ENCODE measurements at regions not wholly inside any gene's neighbourhood (a gene's known extent, or its start where the extent isn't known, plus 50 kb on each side); places are given as distances from the start of the nearest gene placed in this dataset.

DNA sequence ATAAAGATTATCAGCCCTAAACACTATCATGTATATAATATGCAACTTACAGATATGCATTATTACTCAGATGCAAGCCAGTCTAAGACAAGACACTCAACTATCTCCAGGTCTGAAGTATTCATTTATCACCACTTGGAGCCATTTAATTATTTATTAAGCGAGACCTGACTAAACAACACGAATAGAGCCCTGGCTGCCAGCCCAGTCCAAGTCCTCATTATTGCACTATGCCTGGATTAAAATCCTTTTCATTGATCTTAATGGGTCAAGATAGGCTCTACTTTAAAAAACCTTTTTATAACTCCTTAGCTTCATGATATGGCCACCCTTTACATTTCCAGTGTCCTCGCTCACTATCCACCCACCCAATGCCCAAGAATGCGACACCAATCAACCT is 183.1 kb upstream of the MARCKS start:
- Histone ChIP-seq H3K4me3 (ENCODE audit: low read depth, low read length) (no peak overlapping the region), H3K27ac (no peak overlapping the region), H3K36me3 (replicated peaks) (no peaks in the 10 kb centered on the region), H3K27me3 (replicated peaks) (no peaks in the 10 kb centered on the region)
- in situ Hi-C loops (cut with HindIII; ENCODE audit: low pct_ligation_motif_present, low sequenced_read_pairs): no loop called here
- no peak for DNase-seq
- TF ChIP-seq, protein P1, sequence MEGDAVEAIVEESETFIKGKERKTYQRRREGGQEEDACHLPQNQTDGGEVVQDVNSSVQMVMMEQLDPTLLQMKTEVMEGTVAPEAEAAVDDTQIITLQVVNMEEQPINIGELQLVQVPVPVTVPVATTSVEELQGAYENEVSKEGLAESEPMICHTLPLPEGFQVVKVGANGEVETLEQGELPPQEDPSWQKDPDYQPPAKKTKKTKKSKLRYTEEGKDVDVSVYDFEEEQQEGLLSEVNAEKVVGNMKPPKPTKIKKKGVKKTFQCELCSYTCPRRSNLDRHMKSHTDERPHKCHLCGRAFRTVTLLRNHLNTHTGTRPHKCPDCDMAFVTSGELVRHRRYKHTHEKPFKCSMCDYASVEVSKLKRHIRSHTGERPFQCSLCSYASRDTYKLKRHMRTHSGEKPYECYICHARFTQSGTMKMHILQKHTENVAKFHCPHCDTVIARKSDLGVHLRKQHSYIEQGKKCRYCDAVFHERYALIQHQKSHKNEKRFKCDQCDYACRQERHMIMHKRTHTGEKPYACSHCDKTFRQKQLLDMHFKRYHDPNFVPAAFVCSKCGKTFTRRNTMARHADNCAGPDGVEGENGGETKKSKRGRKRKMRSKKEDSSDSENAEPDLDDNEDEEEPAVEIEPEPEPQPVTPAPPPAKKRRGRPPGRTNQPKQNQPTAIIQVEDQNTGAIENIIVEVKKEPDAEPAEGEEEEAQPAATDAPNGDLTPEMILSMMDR (IDR thresholded peaks at IDR 0.05; ENCODE audit: low read depth, low read length, missing control alignments): no peak

DNA sequence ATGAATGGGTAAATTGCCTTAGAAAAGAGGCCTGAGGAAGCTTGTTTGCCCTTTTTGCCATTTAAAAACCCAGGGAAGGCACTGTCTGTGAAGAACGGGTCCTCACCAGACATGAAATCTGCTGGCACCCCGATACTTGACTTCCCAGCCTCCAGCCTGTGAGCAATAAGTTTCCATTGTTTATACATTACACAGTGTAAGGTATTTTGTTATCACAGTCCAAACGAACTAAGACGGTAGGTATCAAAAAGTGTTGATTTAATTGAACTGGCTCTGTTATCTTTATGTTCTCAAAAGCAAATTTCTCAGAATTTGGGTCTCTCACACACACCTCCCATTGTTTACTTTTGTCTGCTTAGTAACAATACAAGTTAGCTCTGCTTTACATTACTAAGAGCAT is 181.1 kb upstream of the MARCKS start:
- in situ Hi-C loops (cut with HindIII; ENCODE audit: low pct_ligation_motif_present, low sequenced_read_pairs): no loop called here
- Histone ChIP-seq H3K27me3 (replicated peaks) (no peaks in the 10 kb centered on the region), H3K27ac (no peak overlapping the region), H3K36me3 (replicated peaks) (no peaks in the 10 kb centered on the region), H3K4me3 (ENCODE audit: low read depth, low read length) (no peak overlapping the region)
- DNase-seq: no peak
- TF ChIP-seq, protein P1 (IDR thresholded peaks at IDR 0.05; ENCODE audit: low read depth, low read length, missing control alignments): no peak

DNA sequence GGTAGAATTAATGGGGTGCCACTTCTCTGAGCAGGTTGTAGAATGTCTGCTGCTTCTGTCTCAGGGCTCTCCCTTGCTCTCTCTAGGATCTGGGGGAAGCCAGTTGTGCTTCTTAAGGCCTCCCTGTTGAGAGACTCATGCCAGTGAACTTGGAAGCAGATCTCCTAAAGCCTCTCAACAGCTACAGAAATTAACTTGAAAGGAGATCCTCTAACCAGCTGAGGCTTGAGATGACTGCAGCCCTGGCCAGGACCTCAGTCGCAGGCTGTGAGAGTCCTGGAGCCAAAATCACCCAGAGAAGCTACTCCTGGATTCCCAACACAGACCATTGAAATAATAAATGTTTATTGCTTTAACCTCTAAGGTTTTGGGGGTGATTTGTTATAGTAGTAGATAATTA is 180.2 kb upstream of the MARCKS start:
- no peak for DNase-seq
- in situ Hi-C loops (cut with HindIII; ENCODE audit: low pct_ligation_motif_present, low sequenced_read_pairs): no loop called here
- H3K36me3 ChIP-seq (replicated peaks): no peaks in the 10 kb centered on the region

DNA sequence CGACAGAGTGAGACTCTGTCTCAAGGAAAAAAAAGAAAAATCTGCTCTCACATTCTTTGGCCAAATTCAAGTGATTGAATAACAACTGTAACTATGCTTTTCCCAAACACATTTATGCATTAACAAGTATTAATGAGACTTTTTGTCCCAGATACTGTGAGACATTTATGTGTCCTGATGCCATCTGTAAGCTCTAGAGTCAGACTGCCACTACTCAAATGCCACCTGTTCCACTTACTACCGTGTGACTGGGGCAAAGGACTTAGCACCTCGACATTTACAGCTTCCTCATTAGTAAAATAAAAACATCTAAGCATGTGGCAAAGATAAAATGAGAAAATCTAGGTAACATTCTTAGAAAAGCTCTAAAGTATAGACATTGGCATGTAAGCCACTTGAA is 178.1 kb upstream of the MARCKS start:
- Histone ChIP-seq H3K36me3 (replicated peaks) (no peaks in the 10 kb centered on the region), H3K27ac (no peak overlapping the region), H3K4me3 (ENCODE audit: low read depth, low read length) (no peak overlapping the region), H3K27me3 (replicated peaks) (no peaks in the 10 kb centered on the region)
- DNase-seq: no peak
- in situ Hi-C loops (cut with HindIII; ENCODE audit: low pct_ligation_motif_present, low sequenced_read_pairs): no loop called here
- TF ChIP-seq, protein P1 (IDR thresholded peaks at IDR 0.05; ENCODE audit: low read depth, low read length, missing control alignments): no peak

More for the DNA sequence above, 180.2 kb upstream of the MARCKS start:
- Histone ChIP-seq H3K4me3 (ENCODE audit: low read depth, low read length) (no peak overlapping the region), H3K27me3 (replicated peaks) (no peaks in the 10 kb centered on the region), H3K27ac (no peak overlapping the region)
- TF ChIP-seq, protein P1 (IDR thresholded peaks at IDR 0.05; ENCODE audit: low read depth, low read length, missing control alignments): no peak

DNA sequence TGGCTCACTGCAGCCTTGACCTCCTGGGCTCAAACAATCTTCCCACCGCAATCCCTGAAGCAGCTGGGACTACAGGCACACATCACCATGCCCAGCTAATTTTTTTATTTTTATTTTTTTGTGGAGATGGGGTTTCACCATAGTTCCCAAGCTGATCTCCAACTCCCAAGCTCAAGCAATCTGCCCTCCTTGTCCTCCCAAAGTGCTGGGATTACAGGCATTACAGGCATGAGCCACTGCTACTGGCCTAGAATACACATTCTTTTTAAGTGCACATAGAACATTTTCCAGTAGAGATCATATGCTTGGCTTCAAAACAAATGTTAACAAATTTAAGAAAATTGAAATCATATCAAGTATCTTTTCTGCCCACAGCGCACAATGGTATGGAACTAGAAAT is 176.8 kb upstream of the MARCKS start:
- Histone ChIP-seq H3K27ac (no peak overlapping the region), H3K36me3 (replicated peaks) (no peaks in the 10 kb centered on the region), H3K27me3 (replicated peaks) (no peaks in the 10 kb centered on the region), H3K4me3 (ENCODE audit: low read depth, low read length) (no peak overlapping the region)
- TF ChIP-seq, protein P1 (IDR thresholded peaks at IDR 0.05; ENCODE audit: low read depth, low read length, missing control alignments): no peak
- in situ Hi-C loops (cut with HindIII; ENCODE audit: low pct_ligation_motif_present, low sequenced_read_pairs): no loop called here
- DNase-seq: no peak

DNA sequence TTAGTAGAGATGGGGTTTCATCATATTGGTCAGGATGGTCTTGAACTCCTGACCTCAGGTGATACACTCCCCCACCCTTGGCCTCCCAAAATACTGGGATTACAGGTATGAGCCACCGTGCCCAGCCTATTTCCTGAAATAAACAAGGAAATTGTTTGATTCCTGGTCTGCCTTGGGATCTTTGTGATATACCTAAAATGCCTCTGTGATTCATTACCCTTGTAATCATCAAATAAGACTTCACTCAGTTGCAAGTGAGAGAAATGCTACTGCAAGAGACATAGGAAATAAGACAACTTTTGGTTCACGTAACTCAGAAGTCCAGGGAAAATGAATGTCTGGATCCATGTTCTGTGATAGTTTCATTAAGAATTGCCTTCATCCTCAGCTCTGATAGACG is 173.2 kb upstream of the MARCKS start:
- TF ChIP-seq, protein P1 (IDR thresholded peaks at IDR 0.05; ENCODE audit: low read depth, low read length, missing control alignments): no peak
- no peak for DNase-seq
- no peaks in the 10 kb centered on the region for H3K27me3 ChIP-seq (replicated peaks)
- H3K27ac ChIP-seq: no peak overlapping the region
- no peaks in the 10 kb centered on the region for H3K36me3 ChIP-seq (replicated peaks)
- in situ Hi-C loops (cut with HindIII; ENCODE audit: low pct_ligation_motif_present, low sequenced_read_pairs): no loop called here
- no peak overlapping the region for H3K4me3 ChIP-seq (ENCODE audit: low read depth, low read length)
